Stimulated activated CD4-positive, alpha-beta T cell treated with anti-CD3 and anti-CD28 coated beads, Interleukin-4, amount 100 ng/mL, for 24 hours (primary cell): ENCODE measurements at regions not wholly inside any gene's neighbourhood (a gene's known extent, or its start where the extent isn't known, plus 50 kb on each side); places are given as distances from the start of the nearest gene placed in this dataset.

Source experiments
- DNase-seq: peaks from one replicate; pipeline ENCODE4 v3.0.0-alpha.2; 2020

DNA sequence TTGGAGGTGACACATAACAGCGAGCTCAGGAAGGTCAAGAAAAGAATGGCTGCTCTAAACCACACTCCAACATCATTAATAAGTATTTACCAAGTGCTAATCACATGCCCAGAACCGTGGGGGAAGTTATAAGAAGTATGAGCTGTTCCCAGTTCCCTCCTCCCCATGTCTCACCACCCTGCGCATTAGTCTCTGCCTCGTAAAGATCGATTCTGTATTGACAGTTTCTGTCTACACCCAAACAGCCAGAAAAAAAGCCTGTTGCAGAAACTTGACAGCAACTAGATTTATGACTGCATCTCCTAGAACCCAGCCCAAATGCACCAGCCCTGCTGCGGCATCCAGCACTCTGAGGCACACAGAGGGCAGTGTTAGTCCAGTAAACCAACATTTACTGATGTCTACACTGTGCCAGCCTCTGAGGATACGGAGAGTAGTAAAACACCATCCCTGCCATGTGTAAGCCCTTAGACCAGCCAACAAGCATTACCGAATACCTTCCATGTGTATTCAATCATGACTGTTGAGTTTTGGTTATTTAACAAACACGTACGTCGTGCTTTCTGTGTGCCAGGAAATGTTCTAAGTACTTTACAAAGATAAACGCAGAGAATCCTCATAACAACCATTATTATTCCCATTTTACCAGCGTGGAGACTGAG is 63.6 kb upstream of the ZBTB40 start:
- DNase-seq, result no peak

DNA sequence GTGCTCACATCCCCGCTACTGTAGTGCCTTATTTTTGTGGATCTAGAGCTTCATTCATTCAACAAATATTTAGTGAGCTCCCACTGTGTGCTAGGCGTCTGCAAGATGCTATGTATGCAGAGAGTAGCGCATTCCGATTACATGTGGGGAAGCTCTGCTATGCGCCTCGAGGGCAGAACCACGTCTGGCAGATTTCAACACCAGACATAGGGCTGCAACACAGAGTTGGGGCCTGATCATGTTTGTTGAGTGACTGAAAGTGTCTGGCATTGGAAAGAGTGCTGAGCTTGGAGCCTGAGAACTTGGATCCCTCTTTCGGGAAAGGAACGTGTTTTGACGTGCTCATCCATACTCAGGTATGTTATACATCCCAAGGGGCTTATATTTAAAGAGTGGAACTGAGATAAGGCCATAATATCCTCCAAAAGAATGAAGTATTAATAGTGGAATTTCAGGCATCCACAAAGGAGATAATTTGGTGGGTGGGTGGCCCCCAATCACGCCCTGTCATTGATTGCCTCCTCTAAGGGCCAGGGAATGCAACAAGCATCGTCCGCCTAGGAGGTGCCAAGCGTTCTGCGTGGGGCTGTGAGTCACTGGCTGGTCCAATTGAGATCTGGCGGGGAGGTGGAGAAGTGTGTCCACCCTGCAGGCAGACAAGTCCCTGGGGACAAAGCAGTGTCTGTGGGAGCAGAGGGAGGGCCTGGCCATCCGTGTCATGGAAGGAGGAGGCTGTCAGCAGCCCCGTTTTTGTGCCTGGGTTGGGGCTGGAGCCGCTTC is 62.8 kb upstream of the ZBTB40 start:
- no peak for DNase-seq

- DNase-seq, result no peak
Measured at GRCh38 chr1:22393587-22393986, 58.1 kb upstream of the ZBTB40 start.

GRCh38 chr1:22398656-22399420 is 52.8 kb upstream of the ZBTB40 start:
- DNase-seq, result no peak

DNA sequence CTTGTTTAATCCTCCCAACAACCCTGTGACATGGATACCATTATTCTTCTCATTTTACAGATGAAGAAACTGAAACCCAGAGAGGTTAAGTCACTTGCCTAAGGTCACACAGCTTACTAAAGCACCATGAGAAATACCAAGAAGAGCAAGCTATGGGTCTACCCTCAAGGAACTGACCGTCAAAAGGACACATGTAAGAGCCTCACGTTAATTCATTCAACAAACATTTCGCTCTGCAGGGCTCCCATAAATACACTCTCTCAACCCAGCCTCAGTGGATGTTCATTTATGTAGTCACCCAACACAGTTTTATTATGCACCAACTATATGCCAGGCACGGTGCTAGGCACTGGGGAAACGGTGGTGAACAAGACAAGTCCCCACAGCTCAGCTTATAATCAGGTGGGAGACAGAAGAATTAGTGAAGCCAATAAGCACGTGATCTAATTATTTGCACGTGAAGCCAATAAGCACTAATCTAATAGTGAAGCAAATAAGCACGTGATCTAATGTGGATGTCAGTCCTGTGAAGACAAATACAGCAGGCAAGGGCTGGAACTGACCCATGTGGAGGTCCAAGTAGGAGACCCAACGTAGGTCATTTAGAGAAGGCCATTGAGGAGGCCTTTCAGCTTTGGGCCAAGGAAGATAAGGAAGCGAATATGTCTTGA is 52.1 kb upstream of the ZBTB40 start:
- DNase-seq, result no peak
